SJSA1 (cell line): ENCODE measurements at regions not wholly inside any gene's neighbourhood (a gene's known extent, or its start where the extent isn't known, plus 50 kb on each side); places are given as distances from the start of the nearest gene placed in this dataset.
A peak's percentile ranks its signal among the peaks of the same experiment; 100 is the strongest.

ENCODE experiments used
- DNase-seq, 2 experiments: peaks; one replicate each; pipeline ENCODE4 v3.0.0-alpha.2; 2015 to 2020; ENCODE audit warnings: low spot score in 2 of 2, low read depth in 1 of 2
- H3K27ac ChIP-seq: fragments of 250-450 bp; sonication (Bioruptor Pico); 2 replicates; pipeline ENCODE4 v1.5.1; 2020; ENCODE audit warnings: mild to moderate bottlenecking, moderate library complexity
- H3K27me3 ChIP-seq: fragments of 250-450 bp; sonication (Bioruptor Pico); replicated peaks from 2 replicates; pipeline ENCODE4 v1.5.1; 2020; ENCODE audit warnings: mild to moderate bottlenecking, moderate library complexity
- H3K36me3 ChIP-seq: fragments of 250-450 bp; sonication (Bioruptor Pico); 2 replicates; pipeline ENCODE4 v1.5.1; 2020; ENCODE audit warnings: mild to moderate bottlenecking
- H3K4me1 ChIP-seq: fragments of 250-450 bp; sonication (Bioruptor Pico); replicated peaks from 2 replicates; pipeline ENCODE4 v1.6.1; 2021; ENCODE audit warnings: mild to moderate bottlenecking
- H3K4me3 ChIP-seq: fragments of 250-450 bp; sonication (Bioruptor Pico); 2 replicates; pipeline ENCODE4 v1.5.1; 2020; ENCODE audit warnings: mild to moderate bottlenecking
- H3K9me3 ChIP-seq: fragments of 250-450 bp; sonication (Bioruptor Pico); replicated peaks from 2 replicates; pipeline ENCODE4 v1.5.1; 2020; ENCODE audit warnings: mild to moderate bottlenecking

DNA sequence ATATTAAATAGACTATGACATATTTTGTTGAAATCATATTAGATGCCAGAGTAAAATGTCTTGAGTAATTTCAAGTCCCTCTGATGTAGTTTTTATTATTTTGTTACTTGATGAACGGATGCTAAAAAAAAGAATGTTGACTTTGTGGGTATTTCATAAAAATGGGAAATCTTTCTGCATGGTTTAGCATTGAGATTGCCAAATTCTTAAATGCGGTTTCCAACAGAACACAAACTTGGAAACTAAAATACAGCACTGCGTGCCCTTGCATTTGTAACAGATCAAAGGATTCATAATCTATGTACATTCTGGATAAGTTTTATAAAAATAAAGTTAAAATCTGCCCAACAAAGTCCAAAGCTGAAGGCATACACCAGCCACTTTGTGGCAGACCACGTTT, 425.5 kb upstream of the DAB2 start:
- Histone ChIP-seq H3K27me3 (no peaks in the 10 kb centered on the region), H3K4me1 (no peaks in the 10 kb centered on the region), H3K4me3 (no peak overlapping the region), H3K9me3 (no peaks in the 10 kb centered on the region), H3K27ac (no peak overlapping the region), H3K36me3 (no peaks in the 10 kb centered on the region)
- DNase-seq = no peak

DNA sequence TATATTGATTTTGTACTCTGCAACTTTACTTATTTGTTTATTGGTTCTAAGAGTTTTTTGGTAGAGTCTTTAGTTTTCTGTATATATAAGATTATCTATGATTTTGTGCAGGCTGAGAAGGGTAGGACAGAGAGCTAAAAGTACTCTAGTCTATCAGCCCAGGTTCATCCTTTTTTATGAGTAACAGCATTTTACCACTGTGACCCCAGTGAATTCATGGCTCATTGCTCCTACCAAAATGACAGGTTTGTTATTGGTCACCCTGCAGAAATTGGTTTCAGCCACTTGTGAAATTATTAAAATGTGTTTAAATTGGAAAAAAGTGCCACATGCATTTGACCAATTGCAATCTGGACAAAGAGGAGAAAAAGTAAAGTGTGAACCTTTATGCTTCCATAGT, 421.4 kb upstream of the DAB2 start:
- Histone ChIP-seq H3K9me3 (no peaks in the 10 kb centered on the region), H3K4me1 (no peaks in the 10 kb centered on the region), H3K27ac (no peak overlapping the region), H3K27me3 (no peaks in the 10 kb centered on the region), H3K4me3 (no peak overlapping the region), H3K36me3 (no peaks in the 10 kb centered on the region)
- DNase-seq = no peak

DNA sequence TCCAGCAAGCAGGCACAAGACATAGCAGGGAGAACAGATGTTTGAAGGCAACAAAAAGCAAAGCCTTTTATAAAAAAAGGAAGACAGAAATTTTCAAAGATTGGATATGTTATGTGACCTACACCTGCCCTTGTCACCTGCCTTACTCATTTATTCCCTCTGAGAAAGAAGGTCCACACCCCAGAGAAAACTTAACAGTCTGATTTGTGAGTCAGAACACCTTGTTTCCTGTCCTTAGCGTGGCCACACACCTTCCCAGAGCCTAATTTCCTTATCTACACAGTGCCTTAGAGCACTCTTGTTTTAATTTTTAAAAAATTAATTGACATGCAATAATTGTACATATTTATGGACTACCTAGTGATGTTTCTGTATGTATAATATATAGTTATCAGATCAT, 419.0 kb upstream of the DAB2 start:
- Histone ChIP-seq H3K4me1 (no peaks in the 10 kb centered on the region), H3K9me3 (no peaks in the 10 kb centered on the region), H3K4me3 (no peak overlapping the region), H3K27ac (no peak overlapping the region), H3K36me3 (no peaks in the 10 kb centered on the region), H3K27me3 (no peaks in the 10 kb centered on the region)
- no peak for DNase-seq

DNA sequence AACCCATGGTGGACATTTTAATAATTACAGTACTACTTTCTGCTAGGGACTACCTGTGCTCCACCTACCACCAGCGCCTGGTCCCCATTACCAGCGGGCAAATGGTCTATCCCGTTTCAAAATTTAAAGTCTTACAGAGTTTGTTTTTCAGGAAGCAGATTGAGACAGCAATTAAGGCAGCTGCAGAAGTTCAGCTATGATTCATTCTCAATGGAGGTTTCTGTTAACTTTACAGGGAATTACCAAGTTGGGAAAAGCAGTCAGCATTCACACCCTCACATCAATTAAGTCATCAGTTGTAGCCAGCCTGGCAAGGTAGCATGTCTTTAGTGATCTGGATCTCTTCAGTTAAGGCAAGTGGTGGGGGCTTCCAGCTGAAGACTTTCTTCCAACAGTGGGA, 410.6 kb upstream of the DAB2 start:
- Histone ChIP-seq H3K4me3 (no peak overlapping the region), H3K4me1 (no peaks in the 10 kb centered on the region), H3K36me3 (no peaks in the 10 kb centered on the region), H3K27ac (no peak overlapping the region), H3K27me3 (no peaks in the 10 kb centered on the region), H3K9me3 (no peaks in the 10 kb centered on the region)
- DNase-seq = no peak

DNA sequence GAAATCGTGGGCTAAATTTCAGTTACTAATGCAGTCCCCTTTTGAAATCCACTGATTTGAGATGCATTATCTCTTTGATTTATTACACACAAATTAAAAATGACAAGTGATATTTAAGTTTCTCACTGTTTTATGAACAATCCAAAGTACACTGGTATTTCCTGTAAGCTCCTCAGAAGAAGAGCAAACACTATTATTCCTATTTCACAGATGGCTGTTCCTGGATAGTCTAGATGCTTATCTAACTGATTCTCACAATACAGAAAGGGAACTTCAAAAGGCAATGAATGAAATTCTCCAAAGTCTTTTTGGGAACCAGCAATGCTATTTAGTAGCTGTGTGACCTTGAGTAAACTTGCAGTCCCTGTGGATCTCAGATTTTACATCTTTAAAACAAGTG, 404.7 kb upstream of the DAB2 start:
- H3K4me1 ChIP-seq = no peaks in the 10 kb centered on the region
- DNase-seq = no peak
- no peak overlapping the region for H3K4me3 ChIP-seq
- H3K36me3 ChIP-seq = no peaks in the 10 kb centered on the region
- H3K9me3 ChIP-seq = no peaks in the 10 kb centered on the region
- no peaks in the 10 kb centered on the region for H3K27me3 ChIP-seq
- no peak overlapping the region for H3K27ac ChIP-seq

DNA sequence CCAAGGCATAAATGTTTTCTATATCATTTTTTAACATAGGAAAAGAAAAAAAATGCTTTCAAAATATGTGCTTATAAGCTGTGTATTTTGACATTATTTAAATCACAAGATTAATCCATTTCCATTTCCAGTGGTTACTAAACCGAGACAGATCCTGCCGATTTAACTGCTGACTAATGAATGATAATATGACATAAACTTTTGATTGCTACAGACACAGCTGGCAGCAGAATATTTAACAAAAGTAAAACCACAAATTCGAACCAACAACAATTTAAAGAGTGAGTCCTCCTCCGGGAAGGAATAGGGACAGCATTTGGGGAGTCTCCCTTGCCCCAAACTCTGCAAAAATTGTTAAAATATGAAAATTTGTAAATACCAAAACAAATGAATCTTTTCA, 401.3 kb upstream of the DAB2 start:
- H3K27ac ChIP-seq = no peak overlapping the region

DNA sequence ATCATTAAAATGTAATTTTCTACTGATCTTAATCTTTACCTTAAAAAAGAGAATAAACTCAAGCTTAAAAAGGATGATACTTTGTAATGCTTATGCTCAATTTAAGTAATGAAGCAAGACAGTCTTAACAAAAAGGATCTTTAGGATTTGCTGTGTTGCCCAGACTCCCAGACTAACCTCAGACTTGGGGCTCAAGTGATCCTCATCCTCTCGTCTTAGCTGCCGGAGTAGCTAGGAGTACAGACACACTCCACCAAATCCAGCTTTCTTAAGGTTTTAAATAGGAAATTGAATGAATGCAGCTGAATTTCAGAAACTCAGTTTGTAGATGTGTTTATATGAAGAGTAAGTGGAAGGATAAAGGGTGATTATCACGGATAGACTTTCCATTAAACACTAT, 400.5 kb upstream of the DAB2 start:
- no peak overlapping the region for H3K27ac ChIP-seq
- no peaks in the 10 kb centered on the region for H3K9me3 ChIP-seq
- no peak overlapping the region for H3K4me3 ChIP-seq
- no peaks in the 10 kb centered on the region for H3K27me3 ChIP-seq
- DNase-seq = no peak
- no peaks in the 10 kb centered on the region for H3K4me1 ChIP-seq
- no peaks in the 10 kb centered on the region for H3K36me3 ChIP-seq

More for the DNA sequence above, 401.3 kb upstream of the DAB2 start:
- no peak overlapping the region for H3K4me3 ChIP-seq
- H3K27me3 ChIP-seq = no peaks in the 10 kb centered on the region
- no peaks in the 10 kb centered on the region for H3K36me3 ChIP-seq
- DNase-seq = no peak
- H3K4me1 ChIP-seq = no peaks in the 10 kb centered on the region
- H3K9me3 ChIP-seq = no peaks in the 10 kb centered on the region

DNA sequence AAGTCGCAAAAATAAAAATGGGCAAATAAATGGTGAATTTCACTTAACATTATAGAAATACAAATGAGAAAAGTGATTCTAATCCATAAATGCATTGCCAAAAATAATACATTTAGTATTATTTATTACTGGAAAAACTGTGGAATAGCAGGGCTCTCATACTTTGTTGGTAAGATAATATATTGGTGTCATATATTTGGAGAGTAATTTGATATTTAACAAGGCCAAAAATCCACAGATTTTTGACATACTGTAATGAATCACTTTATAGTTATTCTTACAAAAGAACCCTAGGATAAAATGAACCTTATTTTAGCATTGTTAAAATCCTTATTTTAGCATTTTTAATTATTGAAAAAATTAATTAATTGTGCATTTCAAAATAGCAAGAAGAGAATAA, 397.2 kb upstream of the DAB2 start:
- no peak overlapping the region for H3K27ac ChIP-seq
- no peaks in the 10 kb centered on the region for H3K36me3 ChIP-seq
- H3K27me3 ChIP-seq = no peaks in the 10 kb centered on the region
- H3K4me3 ChIP-seq = no peak overlapping the region
- DNase-seq = no peak
- no peaks in the 10 kb centered on the region for H3K4me1 ChIP-seq
- H3K9me3 ChIP-seq = no peaks in the 10 kb centered on the region

DNA sequence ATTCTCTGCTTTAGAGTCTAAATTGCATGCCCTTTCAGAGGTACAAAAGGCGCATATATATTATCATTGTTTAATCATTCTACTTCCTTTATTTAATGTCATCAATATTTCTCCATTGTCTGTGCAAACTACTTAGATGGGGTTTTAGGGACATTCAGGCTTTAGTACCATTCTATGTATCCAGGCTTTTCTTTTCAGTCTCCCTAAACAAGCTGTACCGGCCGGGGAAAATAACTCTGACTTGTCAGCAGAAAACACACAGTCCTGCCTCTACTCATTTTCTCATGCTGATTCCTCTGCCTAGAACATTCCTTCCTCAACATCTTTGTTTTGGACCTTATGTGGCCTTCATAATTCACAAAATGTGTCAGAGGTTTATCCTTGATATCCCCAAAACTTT, 392.1 kb upstream of the DAB2 start:
- H3K27ac ChIP-seq = no peak overlapping the region
- H3K27me3 ChIP-seq = no peaks in the 10 kb centered on the region
- H3K4me3 ChIP-seq = no peak overlapping the region
- no peak for DNase-seq
- H3K36me3 ChIP-seq = no peaks in the 10 kb centered on the region
- H3K4me1 ChIP-seq = no peaks in the 10 kb centered on the region
- no peaks in the 10 kb centered on the region for H3K9me3 ChIP-seq

DNA sequence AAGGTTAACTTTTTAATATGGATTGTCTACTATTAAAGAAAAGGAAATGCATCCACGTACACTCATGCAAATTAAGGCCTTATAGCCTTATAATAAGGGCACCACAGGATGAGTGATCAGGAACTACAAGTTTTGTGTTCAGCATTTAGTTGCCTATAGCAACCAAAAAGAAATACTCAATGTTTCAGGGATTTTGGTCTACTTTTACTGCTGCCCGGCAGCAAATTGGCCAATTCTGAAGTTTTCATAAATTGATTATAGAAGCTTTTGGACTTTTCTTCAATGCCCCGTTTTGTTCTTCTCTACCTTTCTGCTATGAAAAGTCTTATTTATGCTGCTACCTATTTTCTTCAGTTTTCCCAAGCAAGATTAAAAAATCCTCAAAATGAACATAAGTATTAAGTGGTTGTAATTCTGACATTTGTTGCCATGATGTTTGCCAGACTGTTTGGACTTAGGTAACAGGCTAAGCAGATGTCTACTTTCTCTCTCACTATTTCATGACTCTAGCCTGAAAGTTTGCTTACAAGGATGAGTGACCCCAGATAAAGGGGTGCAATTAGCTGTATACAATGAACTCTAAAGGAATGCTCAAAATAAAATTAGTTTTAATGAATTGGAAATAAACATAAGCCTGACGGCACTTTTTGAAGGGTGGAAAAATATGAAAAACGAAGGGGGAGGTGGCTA, 391.5 kb upstream of the DAB2 start:
- Histone ChIP-seq H3K27me3 (no peaks in the 10 kb centered on the region), H3K4me3 (no peak overlapping the region), H3K36me3 (no peaks in the 10 kb centered on the region), H3K9me3 (no peaks in the 10 kb centered on the region), H3K27ac (no peak overlapping the region), H3K4me1 (no peaks in the 10 kb centered on the region)
- no peak for DNase-seq

DNA sequence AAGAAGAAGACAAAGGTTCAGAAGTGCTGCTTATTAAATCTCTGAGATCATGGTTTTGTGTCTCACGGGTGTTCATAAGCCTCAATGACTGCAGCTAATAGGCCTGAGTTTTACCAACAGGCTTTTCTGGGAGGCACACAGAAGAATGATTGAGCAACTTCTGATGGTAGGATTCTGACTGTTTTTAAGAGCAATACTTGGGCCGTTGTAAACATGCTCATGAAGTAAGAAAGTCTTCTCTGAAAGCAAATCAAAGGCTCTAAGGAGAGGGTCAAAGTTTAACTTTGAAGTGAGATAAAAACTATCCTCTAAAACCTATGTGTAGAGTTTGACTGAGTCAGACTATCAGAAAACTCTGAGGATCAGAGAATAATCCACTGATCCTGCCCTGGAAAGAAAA, 390.9 kb upstream of the DAB2 start:
- Histone ChIP-seq H3K27ac (no peak overlapping the region), H3K4me1 (no peaks in the 10 kb centered on the region), H3K9me3 (no peaks in the 10 kb centered on the region), H3K27me3 (no peaks in the 10 kb centered on the region), H3K36me3 (no peaks in the 10 kb centered on the region), H3K4me3 (no peak overlapping the region)
- DNase-seq = no peak

DNA sequence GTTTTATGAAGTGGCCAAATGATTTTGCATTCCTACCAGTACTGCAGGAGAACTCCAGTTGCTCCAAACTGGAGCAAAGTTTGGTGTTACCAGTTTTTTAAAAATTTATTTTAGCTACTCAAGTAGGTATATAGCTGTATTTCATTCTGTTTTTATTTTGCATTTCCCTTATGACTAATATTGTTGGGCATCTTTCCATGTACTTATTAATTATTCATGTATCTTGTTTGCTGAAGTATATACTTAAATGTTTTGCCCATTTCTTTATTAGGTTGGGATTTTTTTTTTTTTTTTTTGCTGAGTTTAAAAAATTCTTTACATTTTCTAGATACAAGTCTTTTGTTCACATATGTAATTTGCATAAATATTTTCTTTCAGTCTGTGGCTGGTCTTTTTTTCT, 386.6 kb upstream of the DAB2 start:
- no peaks in the 10 kb centered on the region for H3K36me3 ChIP-seq
- H3K27me3 ChIP-seq = no peaks in the 10 kb centered on the region
- no peaks in the 10 kb centered on the region for H3K9me3 ChIP-seq
- no peak for DNase-seq
- no peaks in the 10 kb centered on the region for H3K4me1 ChIP-seq
- H3K4me3 ChIP-seq = no peak overlapping the region
- H3K27ac ChIP-seq = no peak overlapping the region

DNA sequence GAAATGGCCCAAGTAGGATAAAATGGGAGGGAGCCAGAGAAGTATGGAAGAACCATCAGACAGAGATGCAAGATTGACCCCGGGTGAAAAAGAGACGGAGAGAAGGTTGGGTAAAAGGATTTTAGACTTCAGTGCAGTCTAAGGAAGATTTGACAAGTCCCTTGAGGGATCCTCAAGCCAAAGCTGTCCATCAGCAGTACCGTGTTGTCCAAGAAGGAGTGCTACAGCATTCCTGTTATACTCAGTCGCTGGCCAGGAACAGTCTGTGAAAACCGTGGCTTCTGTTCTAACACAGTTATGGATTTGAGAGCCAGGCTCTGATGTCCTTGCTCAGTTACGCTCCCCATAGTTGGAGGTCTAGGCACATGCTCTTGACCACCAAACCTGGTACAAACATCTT, 383.9 kb upstream of the DAB2 start:
- no peaks in the 10 kb centered on the region for H3K36me3 ChIP-seq
- peaks cover 8% of the 10 kb centered on the region for H3K4me1 ChIP-seq
- no peak overlapping the region for H3K27ac ChIP-seq
- H3K27me3 ChIP-seq = no peaks in the 10 kb centered on the region
- H3K9me3 ChIP-seq = no peaks in the 10 kb centered on the region
- DNase-seq = no peak
- H3K4me3 ChIP-seq = no peak overlapping the region

DNA sequence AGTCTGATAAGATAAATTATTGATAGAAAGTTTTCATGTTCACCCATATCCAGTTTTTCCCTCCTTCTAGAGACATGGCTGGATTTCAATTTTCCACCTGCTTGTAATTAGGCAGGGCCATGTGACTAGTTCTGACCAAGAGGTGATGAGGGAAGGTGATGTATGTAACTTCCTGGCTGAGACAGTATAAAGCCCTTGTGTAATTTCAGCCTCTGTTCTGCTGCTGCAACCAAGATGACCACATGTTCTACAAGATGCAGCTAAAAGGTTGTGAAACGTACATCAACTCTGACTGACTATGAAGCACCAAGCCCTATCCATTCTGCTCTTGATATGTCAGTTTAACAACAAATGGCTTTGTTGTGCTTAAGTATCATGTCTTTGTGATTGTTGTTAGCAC, 376.5 kb upstream of the DAB2 start:
- Histone ChIP-seq H3K4me1 (peaks cover 43% of the 10 kb centered on the region), H3K27me3 (no peaks in the 10 kb centered on the region), H3K27ac (no peak overlapping the region), H3K4me3 (no peak overlapping the region), H3K9me3 (no peaks in the 10 kb centered on the region), H3K36me3 (no peaks in the 10 kb centered on the region)
- no peak for DNase-seq

DNA sequence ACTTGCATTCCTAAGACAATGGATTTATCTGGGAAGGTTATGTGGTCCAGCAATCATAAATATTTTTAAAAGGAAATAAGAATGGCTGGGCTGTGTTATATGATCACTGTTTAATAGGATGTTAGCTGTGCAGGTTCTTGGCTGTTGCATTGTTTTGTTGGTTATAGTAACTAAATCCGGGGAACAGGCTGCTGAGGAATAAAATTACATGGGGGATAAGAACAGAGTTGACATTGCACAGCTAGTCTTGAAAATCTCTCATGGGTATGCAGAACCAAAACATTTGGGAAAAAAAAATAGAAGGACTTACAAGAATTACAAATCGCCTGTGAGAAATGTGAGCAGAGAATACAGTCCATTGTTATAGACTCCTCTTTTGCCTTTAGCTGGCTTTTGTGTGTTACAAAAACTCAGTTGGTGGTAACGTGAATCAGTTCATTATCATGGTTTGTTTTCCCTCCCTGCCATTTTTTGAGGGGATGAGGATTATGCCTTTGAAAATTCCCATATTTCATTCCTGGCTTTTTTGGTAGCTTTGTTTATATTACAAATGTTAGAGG, 375.3 kb upstream of the DAB2 start:
- H3K27ac ChIP-seq = peak overlapping the region; percentile 32; the same call in 1 of the 2 replicates
- peak in 1 of 2 experiments; percentile 40 for DNase-seq
- H3K4me1 ChIP-seq = peaks cover 48% of the 10 kb centered on the region
- H3K9me3 ChIP-seq = no peaks in the 10 kb centered on the region
- H3K27me3 ChIP-seq = no peaks in the 10 kb centered on the region
- no peak overlapping the region for H3K4me3 ChIP-seq
- no peaks in the 10 kb centered on the region for H3K36me3 ChIP-seq
